ENCODE measurements at regions not wholly inside any gene's neighbourhood (a gene's known extent, or its start where the extent isn't known, plus 50 kb on each side); places are given as distances from the start of the nearest gene placed in this dataset.

GRCh38 chr2:142742371-142743214 is 134.9 kb upstream of the KYNU start:
- Histone ChIP-seq H4K20me1 (ENCODE audit: control insufficient read depth, extremely low read depth, insufficient read depth, low read length) (no peaks in the 10 kb centered on the region), H3K27ac (ENCODE audit: insufficient read depth, low read length) (no peak overlapping the region), H3K4me3 (replicated peaks in 1 of 4; ENCODE audit: control extremely low read depth in 1 of 4, insufficient read depth in 1 of 4, low read depth in 3 of 4, low read length in 4 of 4) (no peak overlapping the region), H3K4me1 (ENCODE audit: control insufficient read depth, extremely low read depth, insufficient read depth, low read length) (no peaks in the 10 kb centered on the region), H3K36me3 (ENCODE audit: control insufficient read depth, insufficient read depth, low read length) (no peaks in the 10 kb centered on the region), H3K4me2 (ENCODE audit: extremely low read depth, insufficient read depth, low read length) (no peak overlapping the region), H3K27me3 (ENCODE audit: control insufficient read depth, insufficient read depth, low read length) (no peaks in the 10 kb centered on the region), H3K9me3 (ENCODE audit: control insufficient read depth, insufficient read depth, low read depth, low read length) (no peaks in the 10 kb centered on the region), H2AFZ (ENCODE audit: low read length) (no peak overlapping the region), H3K9ac (ENCODE audit: insufficient read depth, low read length) (no peak overlapping the region), H3K79me2 (ENCODE audit: control insufficient read depth, insufficient read depth, low read length) (no peaks in the 10 kb centered on the region)
- TF ChIP-seq EZH2 (IDR thresholded peaks at IDR 0.05; ENCODE audit: low read length, missing control alignments): no peak
- TF ChIP-seq CTCF (conservative IDR thresholded peaks at IDR 0.05 in 1 of 2, IDR thresholded peaks at IDR 0.05 in 1 of 2; ENCODE audit: low read depth in 1 of 2, low read length in 2 of 2): no peak
- peak; percentile 44 to 91 for DNase-seq (ENCODE audit: low read depth in 2 of 2)

GRCh38 chr2:142741764-142742269 is 135.6 kb upstream of the KYNU start:
- Histone ChIP-seq H3K9ac (ENCODE audit: insufficient read depth, low read length) (no peak overlapping the region), H3K4me3 (replicated peaks in 1 of 4; ENCODE audit: control extremely low read depth in 1 of 4, insufficient read depth in 1 of 4, low read depth in 3 of 4, low read length in 4 of 4) (no peak overlapping the region), H3K4me2 (ENCODE audit: extremely low read depth, insufficient read depth, low read length) (no peak overlapping the region), H3K27me3 (ENCODE audit: control insufficient read depth, insufficient read depth, low read length) (no peaks in the 10 kb centered on the region), H3K36me3 (ENCODE audit: control insufficient read depth, insufficient read depth, low read length) (no peaks in the 10 kb centered on the region), H3K79me2 (ENCODE audit: control insufficient read depth, insufficient read depth, low read length) (no peaks in the 10 kb centered on the region), H3K4me1 (ENCODE audit: control insufficient read depth, extremely low read depth, insufficient read depth, low read length) (no peaks in the 10 kb centered on the region), H2AFZ (ENCODE audit: low read length) (no peak overlapping the region), H4K20me1 (ENCODE audit: control insufficient read depth, extremely low read depth, insufficient read depth, low read length) (no peaks in the 10 kb centered on the region), H3K9me3 (ENCODE audit: control insufficient read depth, insufficient read depth, low read depth, low read length) (no peaks in the 10 kb centered on the region), H3K27ac (ENCODE audit: insufficient read depth, low read length) (no peak overlapping the region)
- TF ChIP-seq EZH2 (IDR thresholded peaks at IDR 0.05; ENCODE audit: low read length, missing control alignments): no peak
- TF ChIP-seq CTCF (conservative IDR thresholded peaks at IDR 0.05 in 1 of 2, IDR thresholded peaks at IDR 0.05 in 1 of 2; ENCODE audit: low read depth in 1 of 2, low read length in 2 of 2): no peak
- DNase-seq (ENCODE audit: low read depth in 2 of 2): peak in 1 of 2 donors; percentile 14

DNA sequence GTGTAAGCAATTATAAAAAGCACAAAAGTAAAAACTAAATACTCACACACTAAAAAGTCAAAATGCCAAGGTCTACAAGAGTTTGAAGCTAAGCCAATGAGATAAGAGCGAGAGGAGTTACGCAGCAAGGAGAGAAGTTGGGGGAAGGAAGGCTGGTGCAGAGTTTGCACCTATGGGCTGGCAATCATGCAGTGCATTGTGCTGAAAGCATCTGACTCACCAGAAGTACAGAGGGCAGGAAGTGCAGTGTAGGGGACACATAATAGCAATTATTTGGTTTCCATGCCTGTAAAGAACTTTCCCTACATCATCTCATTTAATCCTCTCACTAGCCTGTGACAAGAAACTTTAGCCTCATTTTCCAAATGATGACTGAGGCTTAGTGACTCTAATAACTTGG is 142.7 kb upstream of the KYNU start:
- Histone ChIP-seq H2AFZ (ENCODE audit: low read length) (no peak overlapping the region), H3K4me1 (ENCODE audit: control insufficient read depth, extremely low read depth, insufficient read depth, low read length) (no peaks in the 10 kb centered on the region), H3K9me3 (ENCODE audit: control insufficient read depth, insufficient read depth, low read depth, low read length) (no peaks in the 10 kb centered on the region), H3K27me3 (ENCODE audit: control insufficient read depth, insufficient read depth, low read length) (no peaks in the 10 kb centered on the region), H3K27ac (ENCODE audit: insufficient read depth, low read length) (no peak overlapping the region), H3K4me2 (ENCODE audit: extremely low read depth, insufficient read depth, low read length) (no peak overlapping the region), H3K36me3 (ENCODE audit: control insufficient read depth, insufficient read depth, low read length) (no peaks in the 10 kb centered on the region), H3K4me3 (replicated peaks in 1 of 4; ENCODE audit: control extremely low read depth in 1 of 4, insufficient read depth in 1 of 4, low read depth in 3 of 4, low read length in 4 of 4) (no peak overlapping the region), H3K9ac (ENCODE audit: insufficient read depth, low read length) (no peak overlapping the region), H4K20me1 (ENCODE audit: control insufficient read depth, extremely low read depth, insufficient read depth, low read length) (no peaks in the 10 kb centered on the region), H3K79me2 (ENCODE audit: control insufficient read depth, insufficient read depth, low read length) (no peaks in the 10 kb centered on the region)
- TF ChIP-seq CTCF (conservative IDR thresholded peaks at IDR 0.05 in 1 of 2, IDR thresholded peaks at IDR 0.05 in 1 of 2; ENCODE audit: low read depth in 1 of 2, low read length in 2 of 2): no peak
- no peak for TF ChIP-seq EZH2 (IDR thresholded peaks at IDR 0.05; ENCODE audit: low read length, missing control alignments)
- DNase-seq (ENCODE audit: low read depth in 2 of 2): no peak
